ENCODE measurements at regions not wholly inside any gene's neighbourhood (a gene's known extent, or its start where the extent isn't known, plus 50 kb on each side); places are given as distances from the start of the nearest gene placed in this dataset.

DNA sequence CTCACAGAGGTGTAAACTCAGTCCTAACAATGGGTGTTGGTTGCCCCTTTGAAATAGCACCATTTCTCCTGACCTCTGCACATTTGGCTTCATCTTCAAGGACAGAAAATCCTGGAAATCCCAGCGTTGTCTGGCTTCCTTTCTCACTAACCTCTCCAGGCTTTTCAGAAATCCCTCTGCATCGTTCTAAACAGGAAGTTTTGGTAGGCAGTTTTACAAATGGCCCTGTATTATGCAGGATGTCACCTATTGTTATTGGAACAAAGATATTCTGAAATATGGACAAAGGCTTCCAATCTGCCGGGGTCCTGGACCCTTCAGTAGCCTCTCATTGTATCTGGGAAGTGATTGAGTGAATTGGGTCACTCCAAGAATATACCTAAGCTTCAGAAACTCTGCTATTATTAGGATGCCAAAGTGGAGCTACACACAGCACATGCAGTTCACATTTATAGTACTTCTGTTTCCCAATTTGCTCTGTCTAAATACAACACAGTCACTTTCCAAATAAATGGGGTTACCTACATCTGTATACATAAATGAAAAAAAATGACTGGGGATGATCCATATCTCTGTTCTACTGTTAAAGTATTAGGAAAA is 134.8 kb upstream of the KLF6 start:
- TF ChIP-seq, protein P1, sequence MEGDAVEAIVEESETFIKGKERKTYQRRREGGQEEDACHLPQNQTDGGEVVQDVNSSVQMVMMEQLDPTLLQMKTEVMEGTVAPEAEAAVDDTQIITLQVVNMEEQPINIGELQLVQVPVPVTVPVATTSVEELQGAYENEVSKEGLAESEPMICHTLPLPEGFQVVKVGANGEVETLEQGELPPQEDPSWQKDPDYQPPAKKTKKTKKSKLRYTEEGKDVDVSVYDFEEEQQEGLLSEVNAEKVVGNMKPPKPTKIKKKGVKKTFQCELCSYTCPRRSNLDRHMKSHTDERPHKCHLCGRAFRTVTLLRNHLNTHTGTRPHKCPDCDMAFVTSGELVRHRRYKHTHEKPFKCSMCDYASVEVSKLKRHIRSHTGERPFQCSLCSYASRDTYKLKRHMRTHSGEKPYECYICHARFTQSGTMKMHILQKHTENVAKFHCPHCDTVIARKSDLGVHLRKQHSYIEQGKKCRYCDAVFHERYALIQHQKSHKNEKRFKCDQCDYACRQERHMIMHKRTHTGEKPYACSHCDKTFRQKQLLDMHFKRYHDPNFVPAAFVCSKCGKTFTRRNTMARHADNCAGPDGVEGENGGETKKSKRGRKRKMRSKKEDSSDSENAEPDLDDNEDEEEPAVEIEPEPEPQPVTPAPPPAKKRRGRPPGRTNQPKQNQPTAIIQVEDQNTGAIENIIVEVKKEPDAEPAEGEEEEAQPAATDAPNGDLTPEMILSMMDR (IDR thresholded peaks at IDR 0.05), result no peak
- TF ChIP-seq POLR2A (IDR thresholded peaks at IDR 0.05), result no peak

All from testis (tissue), 2 donors.